A673 (cell line): ENCODE measurements at regions not wholly inside any gene's neighbourhood (a gene's known extent, or its start where the extent isn't known, plus 50 kb on each side); places are given as distances from the start of the nearest gene placed in this dataset.

Experiments
- BruUV-seq: library from RNA; stranded (reverse); fragments of 400-500 nt; replicated peaks from 2 replicates; lab custom pipeline; 2021; lab: Mats Ljungman, UMichigan
- CTCF ChIA-PET: fragments of 300-600 bp; sonication (Branson Sonifier 250); formaldehyde crosslinking; loops from one replicate; lab custom pipeline; 2022; ENCODE audit warnings: antibody characterized with exemption; lab: Charles Lee
- POLR2A ChIA-PET: fragments of 300-600 bp; sonication (Branson Sonifier 250); formaldehyde crosslinking; loops from one replicate; lab custom pipeline; 2022; ENCODE audit warnings: antibody characterized with exemption; ENCODE audit not compliant: low non-redundant PET; lab: Charles Lee
- DNase-seq: peaks from one replicate; pipeline ENCODE4 v3.0.0-alpha.2; 2015; ENCODE audit warnings: low spot score
- H3K27ac ChIP-seq: fragments of 200-600 bp; sonication (generic); 2 replicates; pipeline ENCODE4 v1.5.1; 2016; ENCODE audit warnings: mixed run types, low read depth, mild to moderate bottlenecking, mixed read lengths, antibody characterized with exemption, low read length; ENCODE audit not compliant: poor library complexity, severe bottlenecking
- H3K27me3 ChIP-seq: fragments of 200-600 bp; sonication (generic); replicated peaks from 2 replicates; pipeline ENCODE4 v1.6.1; 2017; ENCODE audit warnings: mixed run types, low read depth, mild to moderate bottlenecking, mixed read lengths, antibody characterized with exemption, low read length; ENCODE audit not compliant: insufficient read depth, poor library complexity
- H3K36me3 ChIP-seq: fragments of 200-600 bp; sonication (generic); 2 replicates; pipeline ENCODE4 v1.6.1; 2016; ENCODE audit warnings: mixed run types, mild to moderate bottlenecking, mixed read lengths, antibody characterized with exemption, low read length; ENCODE audit not compliant: insufficient read depth, poor library complexity, severe bottlenecking
- H3K4me1 ChIP-seq: fragments of 200-600 bp; sonication (generic); 2 replicates; pipeline ENCODE4 v1.6.1; 2017; ENCODE audit warnings: mixed run types, mild to moderate bottlenecking, mixed read lengths, antibody characterized with exemption, low read length; ENCODE audit not compliant: insufficient read depth, poor library complexity, severe bottlenecking
- H3K4me3 ChIP-seq: fragments of 200-600 bp; sonication (generic); 2 replicates; pipeline ENCODE4 v1.5.1; 2016; ENCODE audit warnings: low read depth, mixed run types, mild to moderate bottlenecking, mixed read lengths, low read length; ENCODE audit not compliant: poor library complexity, severe bottlenecking
- H3K9me3 ChIP-seq: fragments of 200-600 bp; sonication (generic); 2 replicates; pipeline ENCODE4 v1.6.1; 2016; ENCODE audit warnings: mixed run types, low read depth, mild to moderate bottlenecking, mixed read lengths, antibody characterized with exemption, low read length; ENCODE audit not compliant: poor library complexity, severe bottlenecking
- EZH2 ChIP-seq: fragments of 200-600 bp; sonication (generic); IDR thresholded peaks from 2 replicates; pipeline ENCODE4 v1.6.1; 2017; ENCODE audit warnings: borderline replicate concordance, low read depth, mild to moderate bottlenecking, mixed read lengths, antibody characterized with exemption, low read length; ENCODE audit not compliant: poor library complexity, severe bottlenecking
- intact Hi-C: fragments of 100-400 bp; cut with micrococcal nuclease; formaldehyde crosslinking; loops from one replicate; pipeline ENCODE4 v1.10.0; 2022; ENCODE audit not compliant: unreplicated experiment
- TF ChIP-seq, protein P1 (sequence below): fragments of 300-800, 200-600 bp; sonication (generic); conservative IDR thresholded peaks from 2 replicates; pipeline ENCODE4 v1.5.1; 2017; ENCODE audit warnings: low read depth, mild to moderate bottlenecking, antibody characterized with exemption, low read length, moderate library complexity, mixed read lengths

DNA sequence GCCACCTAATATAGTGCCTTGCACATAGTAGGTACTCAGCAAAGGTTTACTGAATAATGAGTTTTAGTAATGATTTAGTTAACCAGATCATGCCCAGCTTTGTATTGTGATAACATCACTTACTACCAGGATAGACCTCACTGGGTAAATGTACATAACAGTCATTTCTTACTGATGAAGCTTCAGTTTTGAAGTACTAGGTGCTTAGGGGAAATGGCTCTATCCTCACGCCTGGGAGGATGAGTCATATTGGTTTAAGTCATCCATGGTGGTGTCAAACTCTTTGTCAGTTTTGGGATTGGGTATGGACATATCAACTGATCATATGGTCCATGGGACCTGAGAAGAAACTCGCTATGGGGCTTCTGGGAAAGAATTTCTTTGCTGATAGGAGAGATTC is 90.6 kb upstream of the USP24 start:
- CTCF ChIA-PET: no interaction called here
- TF ChIP-seq, protein P1, sequence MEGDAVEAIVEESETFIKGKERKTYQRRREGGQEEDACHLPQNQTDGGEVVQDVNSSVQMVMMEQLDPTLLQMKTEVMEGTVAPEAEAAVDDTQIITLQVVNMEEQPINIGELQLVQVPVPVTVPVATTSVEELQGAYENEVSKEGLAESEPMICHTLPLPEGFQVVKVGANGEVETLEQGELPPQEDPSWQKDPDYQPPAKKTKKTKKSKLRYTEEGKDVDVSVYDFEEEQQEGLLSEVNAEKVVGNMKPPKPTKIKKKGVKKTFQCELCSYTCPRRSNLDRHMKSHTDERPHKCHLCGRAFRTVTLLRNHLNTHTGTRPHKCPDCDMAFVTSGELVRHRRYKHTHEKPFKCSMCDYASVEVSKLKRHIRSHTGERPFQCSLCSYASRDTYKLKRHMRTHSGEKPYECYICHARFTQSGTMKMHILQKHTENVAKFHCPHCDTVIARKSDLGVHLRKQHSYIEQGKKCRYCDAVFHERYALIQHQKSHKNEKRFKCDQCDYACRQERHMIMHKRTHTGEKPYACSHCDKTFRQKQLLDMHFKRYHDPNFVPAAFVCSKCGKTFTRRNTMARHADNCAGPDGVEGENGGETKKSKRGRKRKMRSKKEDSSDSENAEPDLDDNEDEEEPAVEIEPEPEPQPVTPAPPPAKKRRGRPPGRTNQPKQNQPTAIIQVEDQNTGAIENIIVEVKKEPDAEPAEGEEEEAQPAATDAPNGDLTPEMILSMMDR: no peak
- no peak for TF ChIP-seq EZH2
- intact Hi-C loops: no loop called here
- H3K4me1 ChIP-seq: no peaks in the 10 kb centered on the region
- POLR2A ChIA-PET: no interaction called here
- DNase-seq: no peak
- no peaks in the 10 kb centered on the region for H3K36me3 ChIP-seq
- no peak overlapping the region for H3K4me3 ChIP-seq
- BruUV-seq: no TSS peak
- no peak overlapping the region for H3K27ac ChIP-seq
- H3K27me3 ChIP-seq: peaks cover 4% of the 10 kb centered on the region
- no peaks in the 10 kb centered on the region for H3K9me3 ChIP-seq

DNA sequence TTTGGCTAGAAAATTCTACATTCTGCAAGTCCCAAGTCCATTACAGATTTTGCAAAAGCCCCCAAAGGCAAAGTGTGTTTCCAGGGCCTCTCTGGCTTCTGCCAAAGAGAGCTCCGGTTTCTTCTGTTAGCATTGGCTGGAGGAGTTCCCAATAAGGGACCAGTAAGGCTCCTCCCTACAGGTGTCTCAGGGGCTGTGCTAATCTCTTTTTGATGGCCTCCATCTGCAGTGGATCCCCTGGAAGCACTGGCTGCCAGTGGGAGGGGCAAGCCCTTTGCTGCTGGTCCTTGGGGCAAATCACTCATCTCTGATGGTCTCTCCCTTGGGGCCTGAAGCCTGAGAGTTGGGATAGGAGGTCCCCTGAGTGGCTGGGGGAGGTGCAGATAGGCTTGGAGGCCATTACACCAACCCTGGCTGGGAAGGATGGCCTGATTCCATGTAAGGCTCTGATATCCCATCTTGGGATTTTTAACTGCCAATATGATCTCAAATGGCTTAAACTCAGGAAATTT is 89.1 kb upstream of the USP24 start:
- Histone ChIP-seq H3K27me3 (peaks cover 4% of the 10 kb centered on the region), H3K4me3 (no peak overlapping the region), H3K9me3 (no peaks in the 10 kb centered on the region), H3K36me3 (no peaks in the 10 kb centered on the region), H3K4me1 (no peaks in the 10 kb centered on the region), H3K27ac (no peak overlapping the region)
- no TSS peak for BruUV-seq
- peak; percentile 12 for DNase-seq
- CTCF ChIA-PET: no interaction called here
- POLR2A ChIA-PET: interaction anchor here (0.6 kb wide), 1 partner anchor 9 kb away, joined by 4 read pairs; no protein-coding TSS in a partner anchor
- intact Hi-C loops: no loop called here
- no peak for TF ChIP-seq EZH2
- TF ChIP-seq, protein P1: no peak

DNA sequence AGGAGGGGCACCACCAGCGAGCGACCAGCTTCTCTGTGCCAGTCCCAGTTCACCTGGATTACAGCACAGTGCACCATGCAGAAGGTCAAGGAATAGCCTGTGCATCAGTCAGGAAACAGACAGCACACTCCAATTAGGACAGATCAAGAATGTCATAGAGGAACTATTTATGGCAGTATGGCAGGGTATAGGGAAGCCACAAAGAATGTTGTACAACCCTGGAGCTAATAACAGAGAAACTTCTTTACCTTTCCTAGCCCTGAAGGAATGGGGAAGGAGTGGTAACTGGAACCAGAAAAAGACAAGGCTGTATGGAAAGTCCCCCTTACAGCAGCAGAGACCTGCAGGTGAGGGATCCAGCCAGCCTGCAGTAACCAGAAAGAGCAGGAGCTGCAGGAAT is 87.8 kb upstream of the USP24 start:
- Histone ChIP-seq H3K4me1 (no peaks in the 10 kb centered on the region), H3K27me3 (peaks cover 4% of the 10 kb centered on the region), H3K4me3 (no peak overlapping the region), H3K36me3 (no peaks in the 10 kb centered on the region), H3K9me3 (no peaks in the 10 kb centered on the region), H3K27ac (no peak overlapping the region)
- TF ChIP-seq EZH2: no peak
- TF ChIP-seq, protein P1: no peak
- DNase-seq: no peak
- no TSS peak for BruUV-seq
- POLR2A ChIA-PET: no interaction called here
- intact Hi-C loops: no loop called here
- CTCF ChIA-PET: interaction anchor here (0.9 kb wide), 1 partner anchor 1275 kb away, joined by 4 read pairs; no protein-coding TSS in a partner anchor
